HG02610 (cell line): ENCODE measurements at regions not wholly inside any gene's neighbourhood (a gene's known extent, or its start where the extent isn't known, plus 50 kb on each side); places are given as distances from the start of the nearest gene placed in this dataset.
"Not testable (repeated sequence)": the region's sequence is repeated elsewhere in the genome, so short reads cannot be mapped to it uniquely, and the experiment has no call there.

Experiments used
- ATAC-seq: cut with Tn5 transposase; IDR thresholded peaks from one replicate; pipeline ENCODE4 v1.9.1; 2021; ENCODE audit warnings: mild to moderate bottlenecking, moderate library complexity; ENCODE audit not compliant: unreplicated experiment

DNA sequence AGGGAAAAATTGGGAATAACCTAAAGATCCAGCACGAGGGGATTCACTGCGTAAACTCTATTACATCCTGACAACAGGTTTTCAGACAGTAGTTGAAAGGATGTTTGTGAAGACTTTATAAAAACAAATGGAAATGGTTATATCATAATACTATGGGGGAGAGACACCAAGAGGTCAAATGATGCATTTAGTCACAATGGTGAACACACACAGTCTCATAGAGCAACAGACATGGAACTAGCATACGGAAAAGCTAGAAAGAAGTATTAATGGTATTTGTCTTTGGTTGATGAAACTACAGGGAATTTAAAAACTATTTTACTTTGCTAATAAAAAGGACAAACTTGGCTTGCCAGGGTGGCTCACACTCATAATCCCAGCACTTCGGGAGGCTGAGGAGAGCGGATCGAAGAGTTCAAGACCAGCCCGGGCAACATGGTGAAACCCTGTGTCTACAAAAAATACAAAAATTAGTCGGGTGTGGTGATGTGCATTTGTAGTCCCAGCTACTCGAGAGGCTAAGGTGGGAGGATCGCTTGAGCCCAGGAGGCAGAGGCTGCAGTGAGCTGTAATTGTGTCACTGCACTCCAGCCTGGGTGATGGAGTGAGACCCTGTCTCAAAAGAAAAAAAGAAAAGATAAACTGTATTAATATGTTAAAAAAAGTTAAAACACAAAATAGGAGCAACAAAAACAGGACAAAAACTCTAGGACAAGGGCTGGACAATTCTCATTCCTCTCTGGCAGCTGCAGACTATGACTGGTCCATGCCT lies 94.8 kb downstream of the MYCN start:
- ATAC-seq, result no peak

DNA sequence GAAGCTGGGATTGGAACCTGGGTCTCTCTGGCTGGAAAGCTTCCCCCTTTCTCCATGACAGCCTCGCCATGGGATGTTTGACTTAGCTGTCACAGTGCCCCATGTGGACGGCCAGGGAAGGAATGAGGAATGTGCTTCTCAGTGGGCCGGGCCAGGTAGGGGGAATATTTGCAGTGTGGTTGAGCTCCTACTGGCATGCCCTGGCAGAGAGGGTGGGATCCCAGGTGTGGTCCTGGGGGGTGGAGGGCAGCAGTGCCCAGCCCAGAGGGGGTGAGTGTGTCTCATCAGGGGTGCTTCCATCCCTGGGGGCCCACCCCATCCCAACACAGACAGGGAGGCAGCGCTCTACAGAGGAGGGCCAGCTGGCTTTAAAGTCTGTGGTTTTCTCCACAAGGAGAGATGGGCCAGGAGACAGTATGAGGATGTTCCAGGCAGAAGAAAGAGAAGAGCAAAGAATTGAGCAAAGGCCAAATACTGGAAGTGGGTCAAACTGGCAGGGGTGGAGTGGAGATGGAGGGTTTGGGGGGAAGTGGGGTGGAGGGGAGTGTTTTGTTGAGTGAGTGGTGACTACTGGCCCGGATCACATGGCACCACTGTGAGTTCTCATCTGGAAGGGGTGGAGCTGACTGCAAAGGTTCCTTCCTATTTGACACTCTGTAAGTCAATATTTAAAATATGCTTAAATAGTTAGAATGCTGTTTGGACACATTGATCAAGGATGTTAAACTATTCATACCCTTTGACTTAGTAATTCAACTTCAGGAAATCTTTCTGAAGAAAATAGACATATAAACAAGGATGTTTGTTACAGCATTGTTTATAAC lies 94.0 kb downstream of the MYCN start:
- no peak for ATAC-seq

DNA sequence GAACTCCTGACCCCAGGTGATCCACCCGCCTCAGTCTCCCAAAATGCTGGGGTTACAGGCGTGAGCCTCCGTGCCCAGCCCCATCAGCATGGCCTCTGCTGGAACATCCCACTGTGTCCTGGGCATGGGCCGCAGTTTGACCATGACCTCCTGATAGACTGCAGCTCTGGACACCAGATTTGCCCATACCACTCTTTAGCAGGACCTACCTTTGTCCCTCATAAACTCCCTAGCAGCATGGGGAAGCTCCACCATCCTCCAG lies 92.6 kb downstream of the MYCN start:
- no peak for ATAC-seq

DNA sequence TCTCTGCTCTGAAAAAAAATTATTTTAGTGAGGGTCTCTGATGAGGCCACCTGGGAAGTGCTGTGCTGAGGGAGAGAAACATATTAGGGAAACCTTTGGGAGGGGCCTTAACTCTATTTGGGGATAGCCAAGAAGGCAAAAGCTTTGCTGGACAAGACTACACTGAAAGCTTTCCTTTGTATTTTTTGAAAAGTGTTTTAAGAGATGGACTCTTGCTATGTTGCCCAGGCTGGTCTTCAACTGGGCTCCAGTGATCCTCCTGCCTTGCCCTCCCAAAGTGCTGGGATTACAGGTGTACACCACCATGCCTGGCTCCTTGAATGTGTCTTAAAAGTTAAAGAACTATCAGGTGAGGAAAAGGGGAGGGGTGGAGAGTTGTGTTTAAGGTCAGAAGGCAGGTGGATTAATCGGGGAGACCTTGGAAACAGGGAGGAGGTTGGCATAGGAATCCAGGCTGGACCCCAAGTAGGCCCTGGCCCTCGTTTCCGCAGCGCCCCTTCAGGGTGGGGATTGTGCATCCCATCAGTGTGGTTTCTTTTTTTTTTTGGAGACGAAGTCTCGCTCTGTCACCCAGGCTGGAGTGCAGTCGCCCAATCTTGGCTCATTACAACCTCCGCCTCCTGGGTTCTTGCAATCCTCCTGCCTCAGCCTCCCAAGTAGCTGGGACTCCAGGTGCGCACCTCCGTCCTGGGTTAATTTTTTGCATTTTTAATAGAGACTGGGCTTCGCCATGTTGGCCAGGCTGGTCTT lies 92.1 kb downstream of the MYCN start:
- no peak for ATAC-seq

DNA sequence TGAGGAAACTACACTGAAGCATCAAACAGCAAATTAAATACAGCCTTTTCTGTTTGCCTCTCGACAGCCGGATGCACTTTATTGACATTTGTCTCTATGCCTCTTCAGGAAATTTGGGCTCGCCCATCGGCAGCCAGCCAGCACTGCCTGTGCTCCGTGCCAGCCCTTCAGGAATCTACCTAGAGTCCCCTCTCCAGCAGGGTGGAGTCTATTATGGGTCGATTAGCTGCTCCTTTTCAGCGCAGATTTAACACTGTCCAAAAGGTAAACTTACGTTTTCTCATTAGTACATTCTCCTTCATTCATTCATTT lies 91.5 kb downstream of the MYCN start:
- ATAC-seq, result no peak

DNA sequence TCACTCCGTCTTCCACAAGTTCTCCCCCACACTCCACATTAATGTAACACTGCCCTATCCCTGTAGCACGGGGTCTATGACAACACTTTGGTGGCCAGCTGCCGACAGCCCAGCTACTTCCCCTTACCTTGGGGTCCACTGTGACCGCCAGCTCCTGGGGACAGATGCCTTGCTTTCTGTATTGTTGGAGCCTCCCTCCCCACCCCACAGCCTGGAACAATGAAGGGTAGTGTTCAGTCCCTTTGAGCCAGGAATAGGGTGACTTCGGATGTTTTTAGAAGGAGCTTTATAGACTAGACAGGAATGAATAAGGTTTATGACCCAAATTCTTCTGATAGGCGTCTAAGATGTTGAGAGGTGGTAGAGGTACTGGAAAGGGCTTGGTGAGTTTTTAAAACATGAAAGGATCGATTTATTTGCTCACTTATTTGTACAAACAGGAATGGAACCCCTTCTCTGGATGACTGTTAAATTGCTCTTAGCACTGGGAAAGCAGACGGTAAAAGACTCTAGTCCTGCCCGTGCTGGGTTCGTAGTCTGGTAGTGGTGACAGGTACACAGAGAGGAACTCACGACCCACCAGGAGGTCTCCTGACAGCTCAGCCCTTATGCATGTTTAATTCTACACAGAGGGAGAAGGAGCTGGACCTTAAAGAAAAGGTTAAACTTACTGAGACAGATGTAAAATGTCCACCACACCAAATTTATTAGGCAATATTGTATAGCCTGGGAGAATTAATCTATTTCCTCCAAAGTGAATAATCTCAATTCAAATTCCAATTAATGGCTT lies 90.9 kb downstream of the MYCN start:
- ATAC-seq, result no peak

DNA sequence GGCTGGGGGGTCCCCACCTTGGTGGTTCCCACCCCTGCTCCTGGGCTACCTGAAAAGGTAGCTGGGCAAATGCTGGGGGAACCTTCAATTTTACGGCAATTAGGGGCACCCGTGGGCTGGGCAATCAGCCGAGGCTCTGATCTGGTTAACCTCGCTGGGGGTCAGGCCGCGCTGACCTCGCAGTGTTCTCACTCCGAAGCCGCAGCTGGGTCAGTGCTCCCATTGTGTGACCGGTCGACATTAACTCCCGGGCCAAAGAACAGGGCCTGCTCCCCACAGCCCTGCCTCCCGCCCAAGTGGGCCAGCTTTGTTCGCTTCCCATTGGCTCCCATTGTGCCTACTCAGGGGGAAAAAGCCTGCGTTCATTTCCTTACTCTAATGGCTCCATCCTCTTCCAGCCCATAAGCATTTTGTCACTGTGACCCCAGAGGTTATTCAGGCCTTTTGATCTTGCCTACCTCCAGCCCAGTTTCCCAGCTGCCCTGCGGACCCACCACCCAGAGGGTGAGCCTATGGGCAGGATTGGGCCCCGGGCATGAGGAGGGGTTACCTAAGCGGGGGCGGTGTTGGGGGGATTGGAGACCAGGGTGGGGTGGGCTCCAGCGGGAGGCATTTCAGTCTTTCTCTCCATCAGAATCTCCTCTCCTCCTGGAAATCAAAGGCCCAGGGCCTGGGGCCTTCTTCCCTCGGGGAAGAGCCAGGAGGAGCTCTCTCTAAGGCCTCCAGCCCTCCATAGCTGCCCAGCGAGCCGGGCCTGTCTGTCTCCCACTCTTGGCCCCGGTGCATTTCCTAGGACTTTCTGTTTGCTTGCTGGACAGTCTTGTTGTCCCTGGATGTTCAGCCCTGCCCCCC lies 90.1 kb downstream of the MYCN start:
- no peak for ATAC-seq

DNA sequence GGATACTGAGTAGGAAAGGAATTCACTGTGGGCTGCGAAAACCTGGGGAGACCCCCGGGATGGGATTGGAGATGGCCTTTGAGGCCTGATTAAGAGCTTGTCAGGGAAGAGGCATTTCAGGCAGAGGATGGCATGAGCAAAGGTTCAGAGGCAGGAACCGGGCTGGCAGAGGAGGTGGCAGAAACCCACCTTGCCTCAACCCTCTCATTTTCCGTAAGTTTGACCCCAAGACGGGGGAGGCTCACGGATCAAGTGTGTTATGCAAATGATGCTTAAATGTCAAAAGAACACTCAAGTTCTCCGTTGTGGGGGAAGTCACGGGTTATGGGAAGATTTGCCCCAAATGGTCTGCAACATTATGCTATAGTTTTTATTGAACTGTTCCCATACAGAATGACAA lies 88.3 kb downstream of the MYCN start:
- ATAC-seq, result no peak

DNA sequence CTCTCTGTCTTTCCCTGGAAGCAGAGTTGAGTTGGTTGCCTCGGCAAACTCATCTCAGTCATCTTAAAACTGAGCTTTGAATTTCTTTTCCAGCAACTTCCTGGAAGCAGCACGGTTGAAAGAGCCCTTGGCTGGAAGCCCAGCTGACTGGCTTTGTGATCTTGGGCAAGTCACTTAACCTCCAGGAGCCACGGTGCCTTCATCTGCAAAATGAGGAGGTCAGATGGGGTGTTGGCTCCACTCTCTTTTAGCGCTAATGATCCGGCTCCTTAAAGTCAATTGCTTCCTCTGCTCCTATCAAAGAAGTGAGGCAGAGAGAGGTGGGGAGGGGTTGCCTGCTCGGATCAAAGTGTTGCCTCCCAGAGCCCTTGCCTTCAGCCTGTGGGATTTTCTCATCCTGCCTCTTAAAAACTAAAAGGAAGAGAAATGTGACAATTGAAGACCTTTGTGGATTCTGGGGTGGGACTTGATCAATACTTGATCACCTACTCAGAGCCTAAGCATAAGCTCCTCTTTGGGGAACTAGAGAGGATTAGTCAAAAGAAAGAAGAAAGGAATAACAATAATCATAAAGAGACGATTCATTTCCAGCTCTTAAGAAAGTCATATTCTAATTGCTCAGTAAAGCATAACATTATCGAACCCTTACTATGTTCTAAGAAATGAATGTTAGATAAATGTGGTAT lies 86.6 kb downstream of the MYCN start:
- ATAC-seq, result no peak

DNA sequence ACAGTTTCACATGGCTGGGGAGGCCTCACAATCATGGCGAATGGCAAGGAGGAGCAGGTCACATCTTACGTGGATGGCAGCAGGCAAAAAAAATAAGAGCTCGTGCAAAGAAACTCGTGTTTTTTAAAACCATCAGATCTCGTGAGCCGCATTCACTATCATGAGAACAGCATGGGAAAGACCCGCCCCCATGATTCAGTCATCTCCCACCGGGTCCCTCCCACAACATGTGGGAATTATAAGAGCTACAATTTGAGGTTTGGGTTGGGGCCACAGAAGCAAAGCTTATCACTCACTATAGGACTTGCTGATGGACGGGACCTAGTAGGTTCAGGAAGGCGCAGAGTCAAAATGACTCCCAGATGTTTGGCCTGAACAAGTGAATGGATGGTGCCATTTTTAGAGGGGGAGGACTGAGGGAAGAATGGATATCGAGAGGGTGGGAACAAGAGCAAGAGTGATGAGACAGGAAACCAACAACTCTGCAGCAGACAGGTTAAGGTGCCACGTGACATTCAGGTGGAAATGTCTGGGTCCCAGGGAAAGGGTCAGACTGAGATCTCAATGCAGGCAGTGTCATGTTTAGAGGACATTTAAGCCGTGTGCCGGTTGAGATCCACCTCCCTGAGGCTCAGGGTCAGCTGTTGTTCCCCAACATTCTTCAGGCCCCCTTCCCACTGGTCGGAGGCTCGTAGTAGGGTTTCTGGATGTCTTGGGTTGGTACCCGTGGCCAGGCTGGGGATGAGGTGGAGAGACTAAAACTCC lies 85.7 kb downstream of the MYCN start:
- ATAC-seq, result no peak

DNA sequence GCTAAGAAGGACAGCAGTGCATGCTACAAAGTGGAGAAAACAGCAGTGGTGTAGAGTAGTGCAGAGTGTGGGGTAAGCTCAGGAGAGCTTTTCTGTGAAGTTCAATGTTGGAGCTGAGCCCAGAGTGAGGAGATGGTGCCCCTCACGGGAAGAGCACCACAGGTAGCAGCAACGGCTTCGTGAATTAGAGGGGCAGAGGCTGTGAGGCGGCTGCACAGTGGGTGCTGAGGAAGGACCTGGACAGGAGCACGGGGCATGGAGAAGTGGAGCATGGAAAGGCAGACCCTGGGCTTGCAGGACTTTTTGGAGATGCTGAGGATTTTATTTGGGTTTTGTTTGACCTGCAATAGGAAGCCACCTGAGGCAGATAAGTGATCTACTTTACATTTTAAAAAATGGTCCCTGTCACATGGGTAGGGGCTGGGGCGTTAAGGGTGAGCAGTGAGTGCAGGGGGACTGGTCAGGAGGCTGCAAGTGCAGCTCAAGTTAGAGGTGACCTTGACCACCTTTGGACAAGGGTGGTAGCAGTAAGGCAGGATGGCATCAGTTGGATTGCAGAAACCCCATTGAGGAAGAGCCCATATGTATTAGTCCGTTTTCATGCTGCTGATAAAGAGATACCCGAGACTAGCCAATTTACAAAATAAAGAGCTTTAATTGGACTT lies 85.0 kb downstream of the MYCN start:
- ATAC-seq, result no peak

DNA sequence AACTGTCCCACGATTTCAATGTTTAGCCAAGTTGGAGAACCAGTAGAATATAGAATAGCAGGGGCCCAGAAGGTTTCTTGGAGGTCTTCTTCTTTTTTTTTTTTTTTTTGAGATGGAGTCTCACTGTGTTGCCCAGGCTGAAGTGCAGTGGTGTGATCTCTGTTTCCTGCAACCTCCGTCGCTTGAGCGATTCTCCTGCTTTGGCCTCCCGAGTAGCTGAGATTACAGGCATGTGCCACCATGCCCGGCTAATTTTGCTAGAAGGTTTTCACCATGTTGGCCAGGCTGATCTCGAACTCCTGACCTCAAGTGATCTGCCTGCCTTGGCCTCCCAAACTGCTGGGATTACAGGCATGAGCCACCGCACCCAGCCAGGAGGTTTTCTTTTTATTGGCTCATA lies 84.3 kb downstream of the MYCN start:
- not testable (repeated sequence) for ATAC-seq

DNA sequence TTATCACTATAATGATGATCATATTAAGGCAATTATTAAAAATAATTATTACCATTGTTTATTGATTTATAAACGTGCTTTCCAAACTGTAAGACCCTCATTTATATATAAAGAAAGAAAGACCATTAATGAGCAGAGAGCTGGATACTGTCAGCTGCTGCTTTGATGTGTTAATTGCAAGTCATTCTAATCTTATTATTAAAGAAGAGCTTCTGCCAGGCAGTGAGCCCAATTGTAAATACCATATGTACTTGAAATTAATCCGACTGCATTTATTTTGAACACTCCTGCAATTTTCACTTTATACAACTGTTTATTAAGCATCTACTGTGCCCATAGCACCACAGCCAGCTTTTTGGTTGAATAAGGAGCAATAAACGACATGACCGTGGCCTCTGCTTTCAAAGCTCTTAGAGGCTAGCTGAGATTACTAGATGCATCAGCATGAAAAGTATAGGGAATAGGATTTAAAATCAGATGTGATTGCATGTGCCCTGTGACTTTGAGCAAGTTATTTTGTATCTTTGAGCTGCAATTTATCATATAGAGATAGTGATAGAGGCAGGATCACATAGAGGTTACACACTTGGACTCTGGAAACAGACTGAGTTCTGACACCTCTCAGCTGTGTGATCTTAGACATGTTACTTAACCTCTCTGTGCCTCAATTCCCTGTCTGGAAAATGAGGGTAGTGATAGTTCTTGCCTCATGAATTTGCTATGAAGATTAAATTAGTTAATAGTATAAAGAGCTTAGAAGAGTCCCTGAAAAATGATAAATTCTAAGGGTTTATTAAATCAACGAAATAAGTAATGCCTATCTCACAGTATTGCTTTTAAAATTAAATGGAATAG lies 83.4 kb downstream of the MYCN start:
- no peak for ATAC-seq

DNA sequence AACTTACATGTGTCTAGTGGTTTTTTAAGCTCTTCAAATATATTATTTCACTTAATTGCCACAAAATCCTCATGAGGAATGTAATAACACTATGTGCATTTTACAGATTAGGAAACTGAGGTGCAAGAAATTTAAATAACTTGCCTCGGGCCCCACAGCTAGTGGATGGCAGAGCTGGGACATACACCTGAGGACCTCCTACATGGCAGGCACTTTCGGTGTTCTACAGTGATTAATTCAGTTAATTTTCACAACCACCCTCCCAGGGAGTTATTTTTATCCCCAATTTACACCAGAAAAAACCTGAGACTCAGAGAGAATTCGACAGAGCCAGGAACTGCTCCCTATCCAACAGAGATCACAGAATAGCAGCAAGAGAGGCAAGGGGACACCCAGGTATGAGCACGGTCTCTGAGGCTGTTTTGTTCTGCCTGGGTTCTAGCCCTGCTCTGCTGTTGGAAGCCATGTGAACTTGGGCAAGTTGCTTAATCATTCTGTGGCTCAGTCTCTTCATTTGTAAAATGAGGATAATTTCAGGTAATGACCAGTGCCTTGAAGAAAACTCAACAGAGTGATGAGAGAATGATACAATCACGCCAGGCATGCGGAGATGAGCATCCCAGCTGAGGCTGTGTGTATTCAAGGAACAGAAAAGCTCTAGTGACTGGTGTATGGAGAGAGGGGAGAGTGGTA lies 82.3 kb downstream of the MYCN start:
- ATAC-seq, result no peak

DNA sequence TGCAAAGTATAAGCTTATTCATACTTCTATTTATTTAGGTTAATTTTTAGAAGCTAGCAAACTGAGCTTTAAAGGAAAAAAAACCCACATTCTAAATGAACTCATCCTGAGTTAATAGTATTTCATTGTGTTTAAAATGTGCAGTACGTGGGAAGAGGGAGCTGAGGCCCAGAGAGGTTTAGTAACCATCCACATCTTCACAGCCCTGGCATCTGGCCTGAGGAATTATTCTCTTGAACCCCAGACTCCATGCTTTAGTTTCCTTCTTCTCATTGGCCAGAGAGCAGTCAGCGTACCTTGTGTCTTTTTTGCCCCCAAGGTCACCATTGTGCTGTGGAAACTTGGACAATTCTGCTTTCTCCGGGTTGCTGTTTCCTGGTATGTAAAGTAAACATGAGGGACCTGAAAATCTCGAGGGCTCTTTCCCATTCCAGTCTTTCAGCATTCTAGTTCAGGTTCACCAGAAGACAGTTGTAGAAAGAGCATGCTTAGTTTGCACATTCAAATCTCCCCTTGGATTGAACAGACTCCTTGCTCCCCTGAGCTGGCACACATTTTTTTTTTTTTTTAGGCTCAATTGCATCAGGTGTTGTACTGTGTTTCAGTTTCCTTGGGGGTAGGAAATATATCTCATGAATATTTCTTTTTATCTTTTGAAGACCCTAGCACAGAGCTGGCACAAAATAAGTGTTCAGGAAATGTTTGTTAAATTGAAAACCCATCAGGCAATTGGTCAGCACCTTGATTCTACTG lies 81.4 kb downstream of the MYCN start:
- no peak for ATAC-seq

DNA sequence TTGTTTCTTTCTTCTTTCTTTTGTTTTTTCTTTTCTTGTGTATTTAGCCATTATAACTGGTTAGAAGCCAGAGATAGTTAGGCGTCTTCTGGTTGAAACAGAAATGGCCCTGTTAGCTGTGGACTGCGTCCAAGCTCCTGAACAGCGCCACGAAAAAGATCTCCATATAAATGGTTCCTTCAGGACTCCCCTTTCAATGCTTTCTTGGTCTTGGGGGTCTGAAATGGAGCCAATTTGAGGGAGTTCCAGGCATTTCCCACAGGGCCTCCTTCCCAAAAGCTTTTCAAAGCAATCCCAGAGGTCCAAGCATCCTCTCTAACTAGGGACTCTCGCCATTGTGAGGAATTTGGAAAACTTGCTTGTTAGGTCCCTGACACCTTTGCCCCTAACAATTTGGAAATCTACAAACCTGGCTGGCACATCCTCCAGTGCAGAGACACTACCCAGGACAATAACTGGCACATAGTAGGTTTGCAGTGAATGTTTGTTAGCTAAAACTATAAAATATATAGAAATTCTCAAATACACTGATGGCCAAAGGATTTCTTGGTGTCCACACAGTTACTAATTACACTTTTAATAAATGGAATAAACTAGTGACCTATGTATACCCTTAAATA lies 80.1 kb downstream of the MYCN start:
- no peak for ATAC-seq
